Left forelimb (tissue), 1 donor: ENCODE measurements at regions not wholly inside any gene's neighbourhood (a gene's known extent, or its start where the extent isn't known, plus 50 kb on each side); places are given as distances from the start of the nearest gene placed in this dataset.

ENCODE experiments used
- DNase-seq: peaks from one replicate; pipeline ENCODE4 v3.0.0-alpha.2; 2018; ENCODE audit warnings: low spot score

GRCh38 chr20:48571949-48572847 is 255.6 kb downstream of the PREX1 start:
- DNase-seq = no peak

- no peak for DNase-seq
These were observed 258.1 kb downstream of the PREX1 start for GRCh38 chr20:48569679-48570078.

GRCh38 chr20:48568520-48568919 is 259.3 kb downstream of the PREX1 start:
- no peak for DNase-seq

- DNase-seq = no peak
These were observed 260.7 kb downstream of the PREX1 start for GRCh38 chr20:48567145-48567544.

- DNase-seq = no peak
These were observed 262.7 kb downstream of the PREX1 start for GRCh38 chr20:48564982-48565539.

- no peak for DNase-seq
These were observed 264.5 kb downstream of the PREX1 start for GRCh38 chr20:48563191-48563870.

GRCh38 chr20:48562586-48563116 is 265.1 kb downstream of the PREX1 start:
- DNase-seq = no peak

- DNase-seq = no peak
These were observed 268.9 kb downstream of the PREX1 start for GRCh38 chr20:48558906-48559305.

- no peak for DNase-seq
These were observed 270.4 kb downstream of the PREX1 start for GRCh38 chr20:48557380-48557779.

- no peak for DNase-seq
These were observed 270.8 kb downstream of the PREX1 start for GRCh38 chr20:48556956-48557355.

- DNase-seq = no peak
These were observed 275.2 kb downstream of the PREX1 start for GRCh38 chr20:48552550-48552949.

- DNase-seq = no peak
These were observed 277.0 kb downstream of the PREX1 start for GRCh38 chr20:48550814-48551213.

GRCh38 chr20:48547664-48548063 is 280.1 kb downstream of the PREX1 start:
- no peak for DNase-seq

- no peak for DNase-seq
These were observed 283.1 kb downstream of the PREX1 start for GRCh38 chr20:48544402-48545339.

GRCh38 chr20:48541581-48542071 is 286.2 kb downstream of the PREX1 start:
- no peak for DNase-seq

GRCh38 chr20:48538856-48539255 is 288.9 kb downstream of the PREX1 start:
- no peak for DNase-seq

- DNase-seq = no peak
These were observed 289.6 kb downstream of the PREX1 start for GRCh38 chr20:48538058-48538825.

GRCh38 chr20:48536206-48536605 is 291.6 kb downstream of the PREX1 start:
- DNase-seq = no peak

- DNase-seq = no peak
These were observed 292.2 kb downstream of the PREX1 start for GRCh38 chr20:48535556-48535955.

GRCh38 chr20:48532028-48532427 is 295.8 kb downstream of the PREX1 start:
- no peak for DNase-seq

GRCh38 chr20:48531505-48531904 is 296.3 kb downstream of the PREX1 start:
- no peak for DNase-seq
